Astrocyte (in vitro differentiated cells and primary cell): ENCODE measurements at regions not wholly inside any gene's neighbourhood (a gene's known extent, or its start where the extent isn't known, plus 50 kb on each side); places are given as distances from the start of the nearest gene placed in this dataset.

ENCODE experiments used
- EZH2 ChIP-seq: IDR thresholded peaks from 2 replicates; pipeline ENCODE4 v1.6.1; 2012; ENCODE audit warnings: mild to moderate bottlenecking, low read length, inconsistent platforms; ENCODE audit not compliant: insufficient read depth
- TF ChIP-seq, protein P1 (sequence below): IDR thresholded peaks from 2 replicates; pipeline ENCODE4 v1.5.1; 2011; ENCODE audit warnings: low read depth, mild to moderate bottlenecking, inconsistent platforms, low read length, moderate library complexity; ENCODE audit not compliant: insufficient read depth

- TF ChIP-seq, protein P1, sequence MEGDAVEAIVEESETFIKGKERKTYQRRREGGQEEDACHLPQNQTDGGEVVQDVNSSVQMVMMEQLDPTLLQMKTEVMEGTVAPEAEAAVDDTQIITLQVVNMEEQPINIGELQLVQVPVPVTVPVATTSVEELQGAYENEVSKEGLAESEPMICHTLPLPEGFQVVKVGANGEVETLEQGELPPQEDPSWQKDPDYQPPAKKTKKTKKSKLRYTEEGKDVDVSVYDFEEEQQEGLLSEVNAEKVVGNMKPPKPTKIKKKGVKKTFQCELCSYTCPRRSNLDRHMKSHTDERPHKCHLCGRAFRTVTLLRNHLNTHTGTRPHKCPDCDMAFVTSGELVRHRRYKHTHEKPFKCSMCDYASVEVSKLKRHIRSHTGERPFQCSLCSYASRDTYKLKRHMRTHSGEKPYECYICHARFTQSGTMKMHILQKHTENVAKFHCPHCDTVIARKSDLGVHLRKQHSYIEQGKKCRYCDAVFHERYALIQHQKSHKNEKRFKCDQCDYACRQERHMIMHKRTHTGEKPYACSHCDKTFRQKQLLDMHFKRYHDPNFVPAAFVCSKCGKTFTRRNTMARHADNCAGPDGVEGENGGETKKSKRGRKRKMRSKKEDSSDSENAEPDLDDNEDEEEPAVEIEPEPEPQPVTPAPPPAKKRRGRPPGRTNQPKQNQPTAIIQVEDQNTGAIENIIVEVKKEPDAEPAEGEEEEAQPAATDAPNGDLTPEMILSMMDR = no peak
- TF ChIP-seq EZH2 = no peak
Observed at GRCh38 chr18:11480692-11481091, 128.7 kb upstream of the SLC35G4 start.
